ENCODE measurements at regions not wholly inside any gene's neighbourhood (a gene's known extent, or its start where the extent isn't known, plus 50 kb on each side); places are given as distances from the start of the nearest gene placed in this dataset.
A peak's percentile ranks its signal among the peaks of the same experiment; 100 is the strongest.

GRCh38 chr16:56087626-56088025, 103.7 kb upstream of the GNAO1 start:
- no peak for DNase-seq

GRCh38 chr16:56081371-56081770, 109.9 kb upstream of the GNAO1 start:
- no peak for DNase-seq

- no peak for DNase-seq
These were observed 115.4 kb upstream of the GNAO1 start for GRCh38 chr16:56075732-56076388.

- no peak for DNase-seq
These were observed 117.8 kb upstream of the GNAO1 start for GRCh38 chr16:56073508-56073907.

- no peak for DNase-seq
These were observed 119.2 kb upstream of the GNAO1 start for GRCh38 chr16:56072096-56072495.

- DNase-seq = no peak
These were observed 122.5 kb upstream of the GNAO1 start for GRCh38 chr16:56068816-56069215.

GRCh38 chr16:56068314-56068713, 123.0 kb upstream of the GNAO1 start:
- no peak for DNase-seq

- DNase-seq = no peak
These were observed 123.9 kb upstream of the GNAO1 start for GRCh38 chr16:56067406-56067805.

GRCh38 chr16:56066617-56067016, 124.7 kb upstream of the GNAO1 start:
- DNase-seq = no peak

GRCh38 chr16:56063111-56063510, 128.2 kb upstream of the GNAO1 start:
- no peak for DNase-seq

GRCh38 chr16:56057151-56057550, 134.1 kb upstream of the GNAO1 start:
- DNase-seq = no peak

GRCh38 chr16:56050916-56051315, 140.4 kb upstream of the GNAO1 start:
- no peak for DNase-seq

- no peak for DNase-seq
These were observed 142.7 kb upstream of the GNAO1 start for GRCh38 chr16:56048425-56049105.

GRCh38 chr16:56047307-56048234, 143.7 kb upstream of the GNAO1 start:
- no peak for DNase-seq

GRCh38 chr16:56042416-56042815, 148.9 kb upstream of the GNAO1 start:
- DNase-seq = no peak

- peak; percentile 21 to 33 for DNase-seq
These were observed 149.6 kb upstream of the GNAO1 start for GRCh38 chr16:56041556-56042140.

- no peak for DNase-seq
These were observed 152.7 kb upstream of the GNAO1 start for GRCh38 chr16:56038564-56039098.

GRCh38 chr16:56032072-56032471, 156.9 kb upstream of the CES5A start:
- DNase-seq = no peak

GRCh38 chr16:56029026-56029425, 153.9 kb upstream of the CES5A start:
- DNase-seq = no peak

- DNase-seq = no peak
These were observed 147.6 kb upstream of the CES5A start for GRCh38 chr16:56022818-56023217.

GRCh38 chr16:56019274-56019673, 144.1 kb upstream of the CES5A start:
- DNase-seq = no peak

GRCh38 chr16:56013962-56014552, 138.9 kb upstream of the CES5A start:
- DNase-seq = peak; percentile 53 to 60

GRCh38 chr16:56012482-56012811, 137.3 kb upstream of the CES5A start:
- DNase-seq = no peak

Measured in activated CD4-positive, alpha-beta T cell treated with anti-CD3 and anti-CD28 coated beads, Interleukin-2, amount 50 U/mL, for 48 hours (primary cell).